ENCODE measurements at regions not wholly inside any gene's neighbourhood (a gene's known extent, or its start where the extent isn't known, plus 50 kb on each side); places are given as distances from the start of the nearest gene placed in this dataset.
"Not testable (repeated sequence)": the region's sequence is repeated elsewhere in the genome, so short reads cannot be mapped to it uniquely, and the experiment has no call there.

DNA sequence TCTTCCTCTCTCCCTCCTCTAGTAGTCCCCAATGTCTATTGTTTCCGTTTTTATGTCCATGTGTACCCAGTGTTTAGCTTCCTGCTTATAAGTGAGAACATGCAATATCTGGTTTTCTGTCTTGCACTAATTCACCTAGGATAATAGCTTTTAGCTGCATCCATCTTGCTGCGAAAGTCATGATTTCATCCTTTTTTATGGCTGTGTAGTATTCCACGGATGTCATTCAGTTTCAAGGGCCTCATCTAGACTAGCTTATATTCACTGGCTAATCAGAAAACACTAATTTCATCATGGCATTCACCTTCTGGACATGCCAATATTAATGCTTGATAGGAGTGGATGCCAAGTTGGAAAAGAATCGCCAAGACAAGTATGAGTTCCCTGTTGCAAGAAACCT lies 619.6 kb upstream of the AUTS2 start:
- no peaks in the 10 kb centered on the region for H3K27me3 ChIP-seq (ENCODE audit: control insufficient read depth, insufficient read depth, low read length)
- H3K4me1 ChIP-seq (ENCODE audit: control insufficient read depth, low read depth, low read length) = peaks cover 25% of the 10 kb centered on the region
- H3K27ac ChIP-seq (ENCODE audit: low read length) = no peak overlapping the region
- no peak overlapping the region for H3K9ac ChIP-seq (ENCODE audit: low read length)
- H3K36me3 ChIP-seq (ENCODE audit: control insufficient read depth, low read depth, low read length) = no peaks in the 10 kb centered on the region
- H3K9me3 ChIP-seq (ENCODE audit: control insufficient read depth, low read depth, low read length) = no peaks in the 10 kb centered on the region
- no peak overlapping the region for H3K4me3 ChIP-seq (ENCODE audit: low read length)

DNA sequence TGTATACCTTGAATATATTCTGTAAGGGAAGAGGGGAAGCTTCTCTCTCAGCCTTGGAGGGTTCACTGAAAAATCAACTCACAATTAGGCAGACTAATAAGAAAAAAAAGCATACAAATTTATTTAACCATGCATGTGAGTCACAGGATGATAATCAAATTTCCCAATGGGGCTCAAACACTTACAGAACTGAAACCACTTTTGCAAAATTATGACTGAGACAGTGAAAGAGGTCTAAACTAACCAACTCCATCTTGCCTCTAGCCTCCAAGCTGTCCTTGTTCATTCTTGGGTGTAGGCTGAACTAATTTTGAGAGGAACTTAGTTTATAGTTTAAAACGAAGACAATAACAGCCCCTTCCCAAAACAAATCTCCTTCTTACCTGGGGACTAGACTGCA lies 618.3 kb upstream of the AUTS2 start:
- no peaks in the 10 kb centered on the region for H3K9me3 ChIP-seq (ENCODE audit: control insufficient read depth, low read depth, low read length)
- no peak overlapping the region for H3K4me3 ChIP-seq (ENCODE audit: low read length)
- no peak overlapping the region for H3K27ac ChIP-seq (ENCODE audit: low read length)
- H3K9ac ChIP-seq (ENCODE audit: low read length) = no peak overlapping the region
- H3K27me3 ChIP-seq (ENCODE audit: control insufficient read depth, insufficient read depth, low read length) = no peaks in the 10 kb centered on the region
- H3K36me3 ChIP-seq (ENCODE audit: control insufficient read depth, low read depth, low read length) = no peaks in the 10 kb centered on the region
- peaks cover 25% of the 10 kb centered on the region for H3K4me1 ChIP-seq (ENCODE audit: control insufficient read depth, low read depth, low read length)

DNA sequence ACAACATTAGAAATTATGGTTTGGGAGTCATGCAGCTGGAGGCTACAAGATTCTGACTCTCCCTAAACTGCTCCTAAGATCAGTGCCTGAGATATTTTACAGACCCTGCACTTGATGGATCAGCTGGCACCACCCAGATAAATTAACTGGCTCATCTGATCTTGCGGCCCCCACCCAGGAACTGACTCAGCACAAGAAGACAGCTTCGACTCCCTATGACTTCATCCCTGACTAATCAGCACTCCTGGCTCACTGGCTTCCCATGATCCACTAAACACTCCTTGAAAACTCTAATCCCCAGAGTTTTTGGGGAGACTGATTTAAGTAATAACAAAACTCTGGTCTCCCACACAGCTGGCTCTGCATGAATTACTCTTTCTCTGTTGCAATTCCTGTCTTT lies 617.8 kb upstream of the AUTS2 start:
- H3K27me3 ChIP-seq (ENCODE audit: control insufficient read depth, insufficient read depth, low read length); H3K27ac ChIP-seq (ENCODE audit: low read length); H3K36me3 ChIP-seq (ENCODE audit: control insufficient read depth, low read depth, low read length); H3K4me3 ChIP-seq (ENCODE audit: low read length); H3K9ac ChIP-seq (ENCODE audit: low read length); H3K9me3 ChIP-seq (ENCODE audit: control insufficient read depth, low read depth, low read length): not testable (repeated sequence)
- H3K4me1 ChIP-seq (ENCODE audit: control insufficient read depth, low read depth, low read length) = peaks cover 25% of the 10 kb centered on the region

DNA sequence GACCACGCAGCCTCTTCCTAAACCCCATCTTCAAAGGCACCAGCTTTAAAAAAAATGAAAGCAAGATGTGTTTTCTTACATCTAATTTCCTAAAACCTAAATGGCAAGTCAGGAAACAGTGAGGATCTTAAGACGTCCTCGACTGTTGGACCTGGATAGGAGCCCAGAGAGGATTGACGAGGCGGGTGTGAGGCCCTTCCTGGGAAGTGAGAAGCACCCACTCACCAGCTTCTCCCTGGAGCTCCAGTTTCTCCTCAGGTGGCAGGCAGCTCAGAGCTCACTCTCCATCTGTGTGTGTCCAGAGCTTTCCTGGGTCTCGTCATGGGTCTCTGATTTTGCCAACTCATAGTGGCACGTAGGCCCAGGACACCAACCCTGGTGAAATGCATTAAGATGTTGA lies 614.0 kb upstream of the AUTS2 start:
- Histone ChIP-seq H3K27ac (ENCODE audit: low read length) (no peak overlapping the region), H3K4me1 (ENCODE audit: control insufficient read depth, low read depth, low read length) (peaks cover 19% of the 10 kb centered on the region), H3K9ac (ENCODE audit: low read length) (no peak overlapping the region), H3K4me3 (ENCODE audit: low read length) (no peak overlapping the region), H3K9me3 (ENCODE audit: control insufficient read depth, low read depth, low read length) (no peaks in the 10 kb centered on the region), H3K27me3 (ENCODE audit: control insufficient read depth, insufficient read depth, low read length) (no peaks in the 10 kb centered on the region), H3K36me3 (ENCODE audit: control insufficient read depth, low read depth, low read length) (no peaks in the 10 kb centered on the region)

DNA sequence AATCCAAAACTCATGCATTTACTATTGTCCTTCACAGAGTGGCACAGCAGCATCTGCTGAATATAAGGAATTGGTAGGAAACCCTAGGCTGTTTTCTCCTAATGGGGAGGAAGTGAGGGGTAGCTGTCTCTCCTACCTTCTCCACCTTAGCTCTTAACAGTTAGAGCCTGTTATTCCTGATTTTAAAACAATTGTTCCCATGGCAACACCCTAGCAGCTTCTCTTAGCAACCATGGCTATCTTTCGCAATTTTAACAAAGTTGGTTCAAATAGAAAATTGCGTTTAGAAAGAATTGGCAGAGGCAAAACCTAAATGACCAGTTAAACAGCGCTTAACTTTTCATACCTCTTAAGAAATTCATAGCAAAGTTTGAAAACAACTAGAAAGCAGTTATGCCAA lies 603.4 kb upstream of the AUTS2 start:
- Histone ChIP-seq H3K27ac (ENCODE audit: low read length) (no peak overlapping the region), H3K36me3 (ENCODE audit: control insufficient read depth, low read depth, low read length) (no peaks in the 10 kb centered on the region), H3K4me1 (ENCODE audit: control insufficient read depth, low read depth, low read length) (no peaks in the 10 kb centered on the region), H3K9me3 (ENCODE audit: control insufficient read depth, low read depth, low read length) (no peaks in the 10 kb centered on the region), H3K9ac (ENCODE audit: low read length) (no peak overlapping the region), H3K27me3 (ENCODE audit: control insufficient read depth, insufficient read depth, low read length) (no peaks in the 10 kb centered on the region), H3K4me3 (ENCODE audit: low read length) (no peak overlapping the region)

DNA sequence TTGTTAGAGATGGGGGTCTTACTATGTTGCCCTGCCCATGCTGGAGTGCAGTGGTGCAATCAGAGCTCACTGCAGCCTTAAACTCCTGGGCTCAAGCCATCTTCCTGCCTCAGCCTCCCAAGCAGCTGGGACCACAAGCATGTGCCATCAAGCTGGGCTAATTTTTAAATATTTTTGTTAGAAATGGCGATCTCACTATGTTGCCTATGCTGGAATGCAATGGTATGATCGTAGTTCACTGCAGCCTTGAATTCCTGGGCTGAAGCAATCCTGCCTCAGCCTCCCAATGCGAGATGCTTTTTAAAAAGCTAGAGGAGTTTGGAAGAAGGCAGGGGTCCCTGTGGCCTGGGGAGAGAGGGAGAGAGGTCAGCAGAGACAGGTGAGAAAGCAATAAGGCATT lies 600.1 kb upstream of the AUTS2 start:
- Histone ChIP-seq H3K9ac (ENCODE audit: low read length) (no peak overlapping the region), H3K36me3 (ENCODE audit: control insufficient read depth, low read depth, low read length) (no peaks in the 10 kb centered on the region), H3K27ac (ENCODE audit: low read length) (no peak overlapping the region), H3K27me3 (ENCODE audit: control insufficient read depth, insufficient read depth, low read length) (no peaks in the 10 kb centered on the region), H3K4me3 (ENCODE audit: low read length) (no peak overlapping the region), H3K9me3 (ENCODE audit: control insufficient read depth, low read depth, low read length) (peaks cover 18% of the 10 kb centered on the region), H3K4me1 (ENCODE audit: control insufficient read depth, low read depth, low read length) (no peaks in the 10 kb centered on the region)

DNA sequence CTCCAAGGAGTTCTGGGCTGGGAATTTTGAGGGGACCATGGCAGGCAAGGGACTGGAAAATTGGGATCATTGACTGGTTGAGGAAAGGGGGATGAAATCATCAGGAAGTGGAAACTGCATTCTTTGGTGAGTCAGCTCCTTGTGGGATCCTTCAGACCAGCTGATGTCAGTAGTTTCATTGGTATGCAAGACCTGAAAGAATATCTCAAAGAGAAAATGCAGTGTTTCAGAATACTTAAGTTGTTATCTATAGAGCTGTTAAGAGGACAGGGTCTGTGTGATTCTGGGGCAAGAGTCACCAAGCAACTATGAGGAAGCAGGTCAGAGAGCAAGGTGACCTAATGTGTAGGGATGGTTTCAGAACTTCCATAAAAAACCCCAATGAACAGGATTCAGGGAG lies 595.9 kb upstream of the AUTS2 start:
- Histone ChIP-seq H3K4me1 (ENCODE audit: control insufficient read depth, low read depth, low read length) (no peaks in the 10 kb centered on the region), H3K36me3 (ENCODE audit: control insufficient read depth, low read depth, low read length) (no peaks in the 10 kb centered on the region), H3K27me3 (ENCODE audit: control insufficient read depth, insufficient read depth, low read length) (no peaks in the 10 kb centered on the region), H3K27ac (ENCODE audit: low read length) (no peak overlapping the region), H3K9me3 (ENCODE audit: control insufficient read depth, low read depth, low read length) (peaks cover 18% of the 10 kb centered on the region), H3K9ac (ENCODE audit: low read length) (no peak overlapping the region), H3K4me3 (ENCODE audit: low read length) (no peak overlapping the region)

DNA sequence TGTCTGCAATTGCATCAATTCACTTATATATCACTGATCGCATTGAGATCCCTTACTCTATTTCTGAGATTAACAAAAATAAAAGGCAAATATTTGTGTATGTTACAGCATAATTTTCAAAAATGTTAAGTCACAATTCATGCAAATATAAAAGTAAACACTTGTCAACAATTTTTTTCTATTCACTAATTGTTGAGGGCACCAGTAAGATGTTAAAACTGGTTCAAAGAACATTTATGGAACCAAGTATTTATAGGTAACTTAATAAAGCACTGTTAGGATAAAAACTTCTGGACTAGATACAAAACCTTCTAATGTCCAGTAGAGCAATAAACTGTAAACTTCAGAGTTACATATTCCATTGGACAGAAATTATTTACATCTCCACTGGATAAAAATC lies 586.1 kb upstream of the AUTS2 start:
- no peaks in the 10 kb centered on the region for H3K4me1 ChIP-seq (ENCODE audit: control insufficient read depth, low read depth, low read length)
- H3K27ac ChIP-seq (ENCODE audit: low read length) = no peak overlapping the region
- no peaks in the 10 kb centered on the region for H3K27me3 ChIP-seq (ENCODE audit: control insufficient read depth, insufficient read depth, low read length)
- H3K4me3 ChIP-seq (ENCODE audit: low read length) = no peak overlapping the region
- H3K9ac ChIP-seq (ENCODE audit: low read length) = no peak overlapping the region
- no peaks in the 10 kb centered on the region for H3K36me3 ChIP-seq (ENCODE audit: control insufficient read depth, low read depth, low read length)
- H3K9me3 ChIP-seq (ENCODE audit: control insufficient read depth, low read depth, low read length) = no peaks in the 10 kb centered on the region

DNA sequence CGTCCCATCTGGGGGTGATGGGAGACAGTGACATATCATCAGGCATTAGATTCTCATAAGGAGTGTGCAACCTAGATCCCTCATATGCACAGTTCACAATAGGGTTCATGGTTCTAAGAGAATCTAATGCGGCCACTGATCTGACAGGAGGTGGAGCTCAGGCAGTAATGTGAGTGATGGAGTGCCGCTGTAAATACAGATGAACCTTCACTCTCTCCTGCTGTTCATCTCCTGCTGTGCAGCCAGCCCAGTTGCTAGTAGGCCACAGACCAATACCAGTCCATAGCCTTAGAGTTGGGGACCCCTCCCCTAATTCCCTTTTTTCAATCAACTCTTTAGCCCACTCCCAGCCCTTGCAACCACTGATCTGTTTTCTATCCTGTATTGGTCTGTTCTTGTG lies 581.1 kb upstream of the AUTS2 start:
- no peaks in the 10 kb centered on the region for H3K9me3 ChIP-seq (ENCODE audit: control insufficient read depth, low read depth, low read length)

DNA sequence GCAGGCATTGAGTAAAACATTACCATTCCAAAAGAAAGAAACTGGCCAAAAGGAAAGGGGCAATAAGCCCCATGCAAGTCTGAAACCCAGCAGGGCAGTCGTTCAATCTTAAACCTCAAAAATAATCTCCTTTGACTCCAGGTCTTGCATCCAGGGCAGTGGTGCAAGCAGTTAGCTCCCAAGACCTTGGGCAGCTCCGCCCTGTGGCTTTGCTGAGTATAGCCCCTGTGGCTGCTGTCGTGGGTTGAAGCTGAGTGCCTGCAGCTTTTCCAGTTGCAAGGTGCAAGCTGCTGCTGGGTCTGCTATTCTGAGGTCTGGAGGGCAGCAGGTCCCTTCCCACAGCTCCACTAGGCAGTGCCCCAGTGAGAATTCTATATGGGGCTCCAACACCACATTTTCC lies 580.1 kb upstream of the AUTS2 start:
- no peaks in the 10 kb centered on the region for H3K36me3 ChIP-seq (ENCODE audit: control insufficient read depth, low read depth, low read length)
- no peak overlapping the region for H3K27ac ChIP-seq (ENCODE audit: low read length)
- no peaks in the 10 kb centered on the region for H3K27me3 ChIP-seq (ENCODE audit: control insufficient read depth, insufficient read depth, low read length)
- no peaks in the 10 kb centered on the region for H3K4me1 ChIP-seq (ENCODE audit: control insufficient read depth, low read depth, low read length)
- H3K9ac ChIP-seq (ENCODE audit: low read length) = no peak overlapping the region
- H3K4me3 ChIP-seq (ENCODE audit: low read length) = no peak overlapping the region
- no peaks in the 10 kb centered on the region for H3K9me3 ChIP-seq (ENCODE audit: control insufficient read depth, low read depth, low read length)

More for the DNA sequence above, 581.1 kb upstream of the AUTS2 start:
- H3K27ac ChIP-seq (ENCODE audit: low read length) = no peak overlapping the region
- no peak overlapping the region for H3K9ac ChIP-seq (ENCODE audit: low read length)
- no peaks in the 10 kb centered on the region for H3K4me1 ChIP-seq (ENCODE audit: control insufficient read depth, low read depth, low read length)
- no peak overlapping the region for H3K4me3 ChIP-seq (ENCODE audit: low read length)
- no peaks in the 10 kb centered on the region for H3K27me3 ChIP-seq (ENCODE audit: control insufficient read depth, insufficient read depth, low read length)
- no peaks in the 10 kb centered on the region for H3K36me3 ChIP-seq (ENCODE audit: control insufficient read depth, low read depth, low read length)

DNA sequence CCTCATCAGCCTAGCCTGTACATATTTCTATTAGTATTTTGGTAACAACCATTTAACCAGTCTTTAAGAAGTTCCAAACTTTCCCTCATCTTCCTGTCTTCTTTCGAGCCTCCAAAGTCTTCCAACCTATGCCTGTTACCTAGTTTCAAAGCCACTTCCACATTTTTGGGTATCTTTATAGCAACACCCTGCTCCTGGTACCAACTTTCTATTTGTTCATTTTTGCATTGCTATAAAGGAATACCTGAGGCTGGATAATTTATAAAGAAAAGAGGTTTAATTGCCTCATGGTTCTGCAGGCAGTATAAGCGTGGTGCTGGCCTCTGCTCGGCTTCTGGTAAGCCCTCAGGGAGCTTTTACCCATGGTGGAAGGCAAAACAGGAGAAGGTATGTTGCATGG lies 578.8 kb upstream of the AUTS2 start:
- Histone ChIP-seq H3K9me3 (ENCODE audit: control insufficient read depth, low read depth, low read length) (no peaks in the 10 kb centered on the region), H3K27me3 (ENCODE audit: control insufficient read depth, insufficient read depth, low read length) (no peaks in the 10 kb centered on the region), H3K36me3 (ENCODE audit: control insufficient read depth, low read depth, low read length) (no peaks in the 10 kb centered on the region)

DNA sequence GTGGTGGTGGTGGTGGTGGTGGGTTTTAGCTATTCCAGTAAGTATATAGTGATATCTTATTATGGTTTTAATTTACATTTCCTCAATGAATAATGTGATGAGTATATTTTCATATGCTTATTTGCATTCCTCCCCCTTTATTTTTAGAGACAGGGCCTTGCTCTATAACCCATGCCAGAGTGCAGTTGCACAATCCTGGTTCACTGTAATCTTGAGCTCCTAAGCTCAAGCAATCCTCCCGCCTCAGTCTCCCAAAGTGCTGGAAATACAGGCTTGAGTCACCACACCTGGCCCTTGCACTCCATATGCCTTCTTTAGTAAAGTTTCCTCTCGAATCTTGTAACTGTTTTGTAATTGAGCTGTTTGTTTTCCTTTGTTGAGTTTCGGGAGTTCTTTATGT lies 577.7 kb upstream of the AUTS2 start:
- Histone ChIP-seq H3K27me3 (ENCODE audit: control insufficient read depth, insufficient read depth, low read length) (no peaks in the 10 kb centered on the region), H3K36me3 (ENCODE audit: control insufficient read depth, low read depth, low read length) (no peaks in the 10 kb centered on the region), H3K9ac (ENCODE audit: low read length) (no peak overlapping the region), H3K27ac (ENCODE audit: low read length) (no peak overlapping the region), H3K9me3 (ENCODE audit: control insufficient read depth, low read depth, low read length) (no peaks in the 10 kb centered on the region), H3K4me3 (ENCODE audit: low read length) (no peak overlapping the region), H3K4me1 (ENCODE audit: control insufficient read depth, low read depth, low read length) (no peaks in the 10 kb centered on the region)

More for the DNA sequence above, 578.8 kb upstream of the AUTS2 start:
- H3K9ac ChIP-seq (ENCODE audit: low read length) = no peak overlapping the region
- no peak overlapping the region for H3K27ac ChIP-seq (ENCODE audit: low read length)
- no peak overlapping the region for H3K4me3 ChIP-seq (ENCODE audit: low read length)
- H3K4me1 ChIP-seq (ENCODE audit: control insufficient read depth, low read depth, low read length) = no peaks in the 10 kb centered on the region
